ENCODE measurements at regions not wholly inside any gene's neighbourhood (a gene's known extent, or its start where the extent isn't known, plus 50 kb on each side); places are given as distances from the start of the nearest gene placed in this dataset.
"Not testable (repeated sequence)": the region's sequence is repeated elsewhere in the genome, so short reads cannot be mapped to it uniquely, and the experiment has no call there.

DNA sequence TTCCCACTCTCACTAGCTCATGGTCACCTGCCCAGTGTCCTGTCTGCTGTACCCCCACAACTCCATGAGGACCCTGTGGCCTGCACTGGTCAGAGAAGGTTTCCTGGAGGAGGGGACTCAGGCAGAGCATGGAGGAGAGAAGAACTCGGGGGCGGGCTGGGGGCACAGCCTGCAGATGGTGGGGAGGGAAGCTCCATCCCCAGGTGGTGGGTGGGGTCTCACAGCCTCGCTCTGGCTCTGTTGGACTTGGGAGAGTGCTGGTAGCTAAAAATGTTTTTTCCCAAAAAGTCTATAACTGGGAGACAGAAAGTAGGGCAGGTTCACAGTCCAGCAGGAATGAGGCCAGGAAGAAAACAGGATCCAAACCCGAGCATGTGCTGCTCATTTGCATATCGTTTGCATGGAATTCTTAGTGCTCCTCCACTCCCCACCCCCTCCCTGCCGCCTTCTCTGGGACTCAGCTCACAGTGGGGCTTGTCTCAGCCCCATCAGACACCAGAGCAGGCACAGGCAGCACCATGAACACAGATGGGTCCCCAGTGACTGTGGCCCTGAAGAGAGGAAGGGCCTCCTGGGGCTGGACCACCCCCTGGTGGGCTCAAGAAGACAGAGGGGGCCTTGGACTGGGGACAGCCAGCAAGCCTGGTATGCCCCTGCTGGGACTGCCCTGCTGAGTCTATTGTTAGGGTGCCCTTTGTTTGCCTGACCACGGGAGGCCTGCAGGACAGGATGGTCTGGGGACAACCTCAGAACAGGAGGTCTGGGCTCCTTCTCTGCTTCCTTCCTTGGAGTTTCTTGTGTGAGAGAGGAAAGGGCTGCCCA lies 67.0 kb upstream of the SFSWAP start:
- DNase-seq (ENCODE audit: low read depth, low spot score), result no peak

DNA sequence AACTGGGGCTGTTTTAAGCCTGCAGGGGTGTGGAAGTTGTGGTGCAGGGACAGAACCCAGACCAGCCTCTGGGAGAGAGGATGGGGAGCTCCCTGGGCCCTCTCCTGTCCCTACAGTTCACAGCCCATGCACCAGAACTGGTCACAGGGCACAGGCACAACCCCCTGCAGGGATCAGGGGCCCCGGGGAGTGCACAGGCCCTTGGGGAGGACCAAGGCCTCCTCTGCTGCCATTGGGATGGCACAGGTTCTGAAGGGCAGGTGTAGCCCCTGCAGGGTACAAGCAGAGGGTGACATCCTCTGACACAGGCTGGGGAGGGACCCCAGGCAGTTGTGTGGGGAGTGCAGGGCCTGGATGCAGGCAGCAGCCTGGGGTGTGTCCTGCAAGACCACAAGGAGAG lies 66.4 kb upstream of the SFSWAP start:
- no peak for DNase-seq (ENCODE audit: low read depth, low spot score)

DNA sequence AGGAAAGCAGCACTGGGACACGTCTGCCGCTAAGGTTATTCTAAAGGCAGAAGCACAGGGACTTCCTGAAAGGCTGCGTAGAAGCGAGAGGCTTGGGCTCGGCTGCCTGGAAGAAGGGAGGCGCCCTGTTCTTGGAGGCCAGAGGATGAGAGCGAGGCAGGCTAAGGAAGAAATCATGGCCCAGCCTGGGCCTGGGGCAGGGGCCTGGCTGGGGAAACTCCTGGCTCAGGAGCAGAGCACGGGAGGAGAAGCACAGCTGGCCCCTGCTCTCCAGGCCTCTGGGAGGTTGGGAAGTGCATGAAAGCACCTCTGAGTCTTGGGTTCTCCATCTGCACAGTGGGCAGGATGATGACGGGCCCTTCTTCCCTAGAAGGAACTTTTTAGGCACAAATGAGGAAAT lies 66.0 kb upstream of the SFSWAP start:
- DNase-seq (ENCODE audit: low read depth, low spot score), result not testable (repeated sequence)

DNA sequence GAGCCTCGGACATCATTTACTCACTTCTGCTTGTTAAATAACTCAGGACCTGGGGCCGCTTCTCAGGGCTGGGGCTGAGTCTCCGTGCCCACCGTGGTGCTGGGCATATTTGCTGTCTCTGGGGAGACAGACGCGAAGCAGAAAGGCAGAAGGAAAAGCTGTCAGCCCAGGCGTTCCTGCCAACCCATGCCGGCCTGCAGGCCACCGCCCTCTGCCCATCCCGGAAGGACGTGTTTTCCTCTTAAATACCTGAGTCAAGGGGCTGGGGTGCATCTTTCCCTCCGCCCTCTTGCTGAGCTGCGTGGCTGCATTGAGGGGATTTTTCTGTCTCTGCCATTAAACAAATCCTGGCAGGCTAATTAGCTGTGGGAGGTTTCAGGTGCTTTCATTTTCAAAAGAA lies 65.3 kb upstream of the SFSWAP start:
- DNase-seq (ENCODE audit: low read depth, low spot score), result not testable (repeated sequence)

DNA sequence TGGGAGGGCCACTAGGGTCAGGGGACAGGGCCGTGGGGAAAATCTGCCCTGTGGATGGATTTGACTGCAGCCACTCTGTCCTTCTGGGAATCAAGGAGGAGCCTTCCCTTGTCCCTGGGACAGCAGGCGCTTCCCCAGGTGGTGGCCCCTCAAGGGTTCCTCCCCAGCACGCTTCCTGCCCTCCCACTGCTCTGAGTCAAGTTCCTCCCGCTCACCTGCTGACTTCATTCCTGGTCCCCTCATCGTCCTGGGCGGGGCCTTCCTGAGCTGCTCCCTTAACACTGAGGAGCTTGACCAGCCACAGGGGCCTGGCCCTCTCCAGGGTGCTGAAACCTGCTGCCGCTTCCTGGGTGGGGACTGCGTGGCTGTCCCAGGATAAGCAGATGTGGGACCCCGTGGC lies 64.4 kb upstream of the SFSWAP start:
- not testable (repeated sequence) for DNase-seq (ENCODE audit: low read depth, low spot score)

GRCh38 chr12:131647667-131648066 lies 63.2 kb upstream of the SFSWAP start:
- DNase-seq (ENCODE audit: low read depth, low spot score), result no peak

DNA sequence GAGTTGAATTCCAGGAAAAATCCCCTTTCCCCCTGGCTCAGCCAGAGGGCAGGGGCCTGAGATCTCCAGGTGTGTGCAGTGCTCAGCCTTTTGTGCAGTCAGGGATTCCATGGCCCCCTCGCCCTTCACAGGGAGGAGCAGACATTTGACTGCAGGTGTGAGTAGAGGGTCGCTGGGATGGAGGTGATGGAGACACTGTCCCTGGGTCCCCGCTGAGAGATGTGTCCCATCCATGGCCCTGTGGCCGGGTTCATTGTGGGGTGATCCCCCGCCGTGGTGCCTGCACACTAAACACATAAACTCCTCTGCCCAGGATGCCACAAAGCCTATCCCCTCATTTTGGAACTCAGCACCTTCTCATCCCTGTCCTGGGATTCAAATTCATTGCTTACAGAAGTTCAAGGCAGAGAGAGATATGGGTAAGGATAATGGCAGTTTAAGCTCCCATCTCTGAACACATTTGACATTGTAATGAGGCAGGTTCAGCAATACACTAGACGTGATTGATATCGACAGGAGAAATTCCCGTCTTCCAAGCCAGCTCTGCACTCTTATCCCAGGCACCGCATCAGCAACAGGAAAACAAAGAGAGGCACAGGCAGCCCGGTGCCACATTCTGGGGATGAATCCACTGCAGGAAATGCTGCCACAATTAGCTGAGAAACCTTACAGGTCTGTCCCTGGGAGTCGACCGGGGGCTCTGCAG lies 55.3 kb upstream of the SFSWAP start:
- not testable (repeated sequence) for DNase-seq (ENCODE audit: low read depth, low spot score)

DNA sequence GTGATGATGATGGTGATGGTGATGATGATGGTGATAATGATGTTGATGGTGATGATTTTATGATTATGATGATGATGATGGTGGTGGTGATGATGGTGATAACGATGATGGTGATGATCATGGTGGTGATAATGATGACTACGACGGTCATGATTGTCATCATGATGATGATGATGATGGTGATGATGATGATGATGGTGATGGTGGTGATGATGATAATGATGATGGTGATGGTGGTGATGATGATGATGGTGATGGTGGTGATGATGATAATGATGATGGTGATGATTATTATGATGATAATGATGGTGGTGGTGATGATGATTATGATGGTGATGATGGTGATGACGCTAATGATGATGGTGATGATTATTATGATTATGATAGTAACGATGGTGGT lies 54.1 kb upstream of the SFSWAP start:
- not testable (repeated sequence) for DNase-seq (ENCODE audit: low read depth, low spot score)

GRCh38 chr12:131658605-131659004 lies 52.3 kb upstream of the SFSWAP start:
- not testable (repeated sequence) for DNase-seq (ENCODE audit: low read depth, low spot score)

GRCh38 chr12:131659484-131659883 lies 51.4 kb upstream of the SFSWAP start:
- not testable (repeated sequence) for DNase-seq (ENCODE audit: low read depth, low spot score)

DNA sequence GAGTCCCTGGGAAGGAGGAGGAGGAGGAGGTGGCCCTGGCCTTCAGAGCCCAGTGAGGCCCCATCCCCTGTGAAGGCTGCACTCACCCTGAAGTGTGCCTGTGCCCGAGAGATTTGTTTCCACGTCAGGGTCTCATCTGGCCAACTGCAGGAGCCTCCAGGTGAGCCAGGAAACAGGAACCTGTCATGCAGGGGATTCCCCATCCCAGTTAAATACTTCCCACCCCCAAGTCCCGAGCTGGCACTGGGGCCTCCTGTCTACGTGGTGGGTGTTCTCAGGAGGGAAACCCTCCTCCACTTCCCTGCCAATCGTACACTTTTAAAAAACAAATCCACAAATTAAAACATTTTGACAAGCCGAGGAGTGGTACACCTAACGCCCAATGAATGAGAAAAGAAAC lies 50.9 kb upstream of the SFSWAP start:
- DNase-seq (ENCODE audit: low read depth, low spot score), result not testable (repeated sequence)

DNA sequence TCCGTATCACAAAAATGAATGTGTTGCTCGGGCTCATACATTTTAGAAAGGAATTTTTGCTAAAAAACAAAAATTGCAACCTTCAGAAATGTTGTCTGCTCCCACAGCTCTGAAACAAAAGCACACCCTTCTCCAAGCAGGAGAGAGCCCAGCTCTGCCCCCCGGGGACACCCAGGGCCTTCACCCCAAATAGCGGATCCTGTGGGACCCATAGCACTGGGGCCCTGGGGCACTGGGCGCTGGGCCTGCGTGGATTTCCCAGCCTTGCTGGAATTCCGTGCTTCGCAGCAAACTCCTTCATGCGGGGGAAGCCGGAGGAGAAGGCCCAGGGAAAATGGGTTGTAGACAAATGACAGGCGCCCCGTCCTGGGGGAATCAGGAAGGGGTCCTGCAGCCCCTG lies 50.5 kb upstream of the SFSWAP start:
- not testable (repeated sequence) for DNase-seq (ENCODE audit: low read depth, low spot score)

Measured in activated CD4-positive, CD25-positive, alpha-beta regulatory T cell treated with anti-CD3 and anti-CD28 coated beads, Interleukin-2, amount 50 U/mL, for 16 hours (primary cell).